Trophoblast cell (in vitro differentiated cells and primary cell): ENCODE measurements at regions not wholly inside any gene's neighbourhood (a gene's known extent, or its start where the extent isn't known, plus 50 kb on each side); places are given as distances from the start of the nearest gene placed in this dataset.

ENCODE experiments used
- DNase-seq, 2 donors: peaks; one replicate each; pipeline ENCODE4 v3.0.0-alpha.2; 2016
- H2AFZ ChIP-seq: 2 replicates; pipeline ENCODE4 v1.6.1; 2013; ENCODE audit warnings: low read length, moderate library complexity, mild to moderate bottlenecking; ENCODE audit not compliant: insufficient read depth, poor library complexity
- H2AK5ac ChIP-seq: 2 replicates; pipeline ENCODE4 v1.6.1; 2013; ENCODE audit warnings: mild to moderate bottlenecking, low read length
- H2BK120ac ChIP-seq: 2 replicates; pipeline ENCODE4 v1.6.1; 2013; ENCODE audit warnings: low read length, mild to moderate bottlenecking, moderate library complexity; ENCODE audit not compliant: insufficient read depth, poor library complexity
- H2BK12ac ChIP-seq: 2 replicates; pipeline ENCODE4 v1.6.1; 2013; ENCODE audit warnings: mild to moderate bottlenecking, low read length, moderate library complexity
- H2BK5ac ChIP-seq: 2 replicates; pipeline ENCODE4 v1.6.1; 2013; ENCODE audit warnings: low read length, low read depth, moderate library complexity, mild to moderate bottlenecking; ENCODE audit not compliant: poor library complexity
- H3K14ac ChIP-seq: 2 replicates; pipeline ENCODE4 v1.6.1; 2013; ENCODE audit warnings: mild to moderate bottlenecking, low read length
- H3K18ac ChIP-seq: 2 replicates; pipeline ENCODE4 v1.6.1; 2013; ENCODE audit warnings: mild to moderate bottlenecking, low read length
- H3K23ac ChIP-seq: 2 replicates; pipeline ENCODE4 v1.6.1; 2013; ENCODE audit warnings: low read length
- H3K27ac ChIP-seq: 2 replicates; pipeline ENCODE4 v1.5.1; 2013; ENCODE audit warnings: low read depth, mild to moderate bottlenecking, inconsistent platforms, low read length, moderate library complexity
- H3K27me3 ChIP-seq: 2 replicates; pipeline ENCODE4 v1.6.1; 2013; ENCODE audit warnings: inconsistent platforms, mild to moderate bottlenecking, low read length, moderate library complexity; ENCODE audit not compliant: insufficient read depth
- H3K36me3 ChIP-seq, 2 experiments: 1 replicate in 1 of 2; 2 replicates in 1 of 2; pipeline ENCODE4 v1.6.1; 2013; ENCODE audit warnings: low read length in 2 of 2, mild to moderate bottlenecking in 2 of 2, moderate library complexity in 1 of 2; ENCODE audit not compliant: insufficient read depth in 2 of 2, control insufficient read depth in 1 of 2
- H3K4ac ChIP-seq: 2 replicates; pipeline ENCODE4 v1.6.1; 2013; ENCODE audit warnings: low read depth, mild to moderate bottlenecking, low read length, moderate library complexity
- H3K4me1 ChIP-seq, 2 experiments: 1 replicate in 1 of 2; 2 replicates in 1 of 2; pipeline ENCODE4 v1.6.1; 2013; ENCODE audit warnings: low read length in 2 of 2, mild to moderate bottlenecking in 2 of 2, moderate library complexity in 1 of 2; ENCODE audit not compliant: insufficient read depth in 2 of 2, control insufficient read depth in 1 of 2
- H3K4me2 ChIP-seq: 2 replicates; pipeline ENCODE4 v1.6.1; 2013; ENCODE audit warnings: inconsistent platforms, mild to moderate bottlenecking, low read length, moderate library complexity
- H3K4me3 ChIP-seq: 2 replicates; pipeline ENCODE4 v1.5.1; 2013; ENCODE audit warnings: mild to moderate bottlenecking, low read depth, low read length, inconsistent platforms
- H3K79me1 ChIP-seq: one replicate; pipeline ENCODE4 v1.6.1; 2013; ENCODE audit warnings: low read length
- H3K79me2 ChIP-seq: 2 replicates; pipeline ENCODE4 v1.6.1; 2013; ENCODE audit warnings: low read length, mild to moderate bottlenecking; ENCODE audit not compliant: control insufficient read depth, insufficient read depth, poor library complexity
- H3K9ac ChIP-seq: 2 replicates; pipeline ENCODE4 v1.6.1; 2013; ENCODE audit warnings: mild to moderate bottlenecking, low read length
- H3K9me3 ChIP-seq: 2 replicates; pipeline ENCODE4 v1.6.1; 2013; ENCODE audit warnings: low read depth, mild to moderate bottlenecking, control low read depth, inconsistent platforms, low read length; ENCODE audit not compliant: insufficient read depth
- H4K12ac ChIP-seq: 2 replicates; pipeline ENCODE4 v1.6.1; 2013; ENCODE audit warnings: low read depth, mild to moderate bottlenecking, low read length, moderate library complexity
- H4K8ac ChIP-seq: 2 replicates; pipeline ENCODE4 v1.6.1; 2013; ENCODE audit warnings: low read depth, mild to moderate bottlenecking, low read length, moderate library complexity
- H4K91ac ChIP-seq: one replicate; pipeline ENCODE4 v1.6.1; 2013; ENCODE audit warnings: low read depth, mild to moderate bottlenecking, low read length, moderate library complexity
- WGBS: extraction: QIAGEN DNeasy Blood & Tissue Kit; methylation state at CpG from one replicate; pipeline ENCODE4 v1.1.7; 2013; ENCODE audit warnings: missing lambda C conversion rate; ENCODE audit not compliant: insufficient read length, insufficient coverage; ENCODE audit errors: extremely low coverage; 5-methylcytosine and 5-hydroxymethylcytosine counted together

DNA sequence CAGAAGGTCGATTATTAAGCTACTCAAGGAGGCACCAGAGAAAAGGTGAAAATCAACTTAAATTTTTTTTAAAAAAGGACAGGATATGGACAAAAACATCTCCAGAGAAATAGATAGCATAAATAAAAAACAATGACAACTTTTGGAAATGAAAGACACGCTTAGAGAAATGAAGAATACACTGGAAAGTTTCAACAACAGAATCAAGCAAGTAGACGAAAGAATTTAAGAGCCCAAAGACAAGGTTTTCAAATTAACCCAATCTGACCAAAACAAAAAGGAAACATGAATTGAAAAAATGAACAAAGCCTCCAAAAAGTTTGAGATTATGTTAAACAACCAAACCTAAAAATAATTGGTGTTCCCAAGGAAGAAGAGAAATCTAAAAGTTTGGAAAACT lies 191.1 kb upstream of the BMP4 start:
- Histone ChIP-seq H3K27me3 (no peaks in the 10 kb centered on the region), H3K79me2 (no peaks in the 10 kb centered on the region), H4K12ac (no peak overlapping the region), H2BK5ac (no peak overlapping the region), H3K18ac (no peak overlapping the region), H3K4me3 (no peak overlapping the region), H3K79me1 (no peaks in the 10 kb centered on the region), H3K14ac (no peak overlapping the region), H2BK12ac (no peak overlapping the region), H3K36me3 (no peaks in the 10 kb centered on the region), H2AK5ac (no peak overlapping the region), H4K91ac (no peak overlapping the region), H3K4ac (no peak overlapping the region), H2AFZ (no peak overlapping the region), H3K9me3 (no peaks in the 10 kb centered on the region), H3K27ac (no peak overlapping the region), H3K23ac (no peak overlapping the region), H3K4me2 (no peak overlapping the region), H3K9ac (no peak overlapping the region), H2BK120ac (no peak overlapping the region), H3K4me1 (no peaks in the 10 kb centered on the region), H4K8ac (no peak overlapping the region)
- no CpG with 5 or more reads among the region's 3 CpGs for WGBS
- DNase-seq, result no peak

DNA sequence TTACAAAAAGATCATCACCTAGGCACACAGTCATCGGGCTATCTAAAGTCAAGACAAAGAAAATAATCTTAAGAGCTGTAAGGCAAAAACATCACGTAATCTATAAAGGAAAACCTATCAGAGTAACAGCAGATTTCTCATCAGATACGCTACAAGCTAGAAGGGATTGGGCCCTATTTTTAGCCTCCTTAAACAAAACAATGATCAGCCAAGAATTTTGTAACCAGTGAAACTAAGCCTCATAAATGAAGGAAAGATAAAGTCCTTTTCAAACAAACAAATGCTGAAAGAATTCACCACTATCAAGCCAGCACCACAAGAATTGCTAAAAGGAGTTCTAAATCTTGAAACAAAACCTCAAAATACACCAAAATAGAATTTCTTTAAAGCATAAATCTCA lies 191.6 kb upstream of the BMP4 start:
- H3K18ac ChIP-seq, result no peak overlapping the region
- H2BK120ac ChIP-seq, result no peak overlapping the region
- H3K4ac ChIP-seq, result no peak overlapping the region
- H3K36me3 ChIP-seq, result no peaks in the 10 kb centered on the region
- H3K4me2 ChIP-seq, result no peak overlapping the region
- H3K27ac ChIP-seq, result no peak overlapping the region
- H3K27me3 ChIP-seq, result no peaks in the 10 kb centered on the region
- H3K79me2 ChIP-seq, result no peaks in the 10 kb centered on the region
- no peak overlapping the region for H2BK12ac ChIP-seq
- no peaks in the 10 kb centered on the region for H3K79me1 ChIP-seq
- no peaks in the 10 kb centered on the region for H3K4me1 ChIP-seq
- no peak for DNase-seq
- no peak overlapping the region for H3K4me3 ChIP-seq
- H3K14ac ChIP-seq, result no peak overlapping the region
- H2AK5ac ChIP-seq, result no peak overlapping the region
- no peak overlapping the region for H4K8ac ChIP-seq
- no peak overlapping the region for H2BK5ac ChIP-seq
- H2AFZ ChIP-seq, result no peak overlapping the region
- WGBS, result no CpG with 5 or more reads among the region's 3 CpGs
- no peak overlapping the region for H4K12ac ChIP-seq
- H4K91ac ChIP-seq, result no peak overlapping the region
- no peak overlapping the region for H3K9ac ChIP-seq
- no peak overlapping the region for H3K23ac ChIP-seq
- H3K9me3 ChIP-seq, result no peaks in the 10 kb centered on the region

DNA sequence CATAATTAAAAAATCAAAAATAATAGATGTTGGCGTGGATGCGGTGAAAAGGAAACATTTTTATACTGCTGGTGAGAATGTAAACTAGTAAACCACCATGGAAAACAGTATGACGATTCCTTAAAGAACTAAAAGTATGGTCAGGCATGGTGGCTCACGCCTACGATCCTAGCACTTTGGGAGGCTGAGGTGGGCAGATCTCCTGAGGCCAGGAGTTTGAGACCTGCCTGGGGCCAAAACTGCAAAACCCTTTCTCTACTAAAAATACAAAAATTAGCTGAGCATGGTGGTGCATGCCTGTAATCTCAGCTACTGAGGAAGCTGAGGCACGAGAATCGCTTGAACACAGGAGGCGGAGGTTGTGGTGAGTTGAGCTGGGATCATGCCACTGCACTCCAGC lies 195.7 kb upstream of the BMP4 start:
- no peak overlapping the region for H3K27ac ChIP-seq
- no peak overlapping the region for H3K23ac ChIP-seq
- H3K4me2 ChIP-seq, result no peak overlapping the region
- no peak overlapping the region for H3K4me3 ChIP-seq
- no peaks in the 10 kb centered on the region for H3K36me3 ChIP-seq
- H3K4me1 ChIP-seq, result no peaks in the 10 kb centered on the region
- no peak overlapping the region for H2BK5ac ChIP-seq
- H3K9me3 ChIP-seq, result no peaks in the 10 kb centered on the region
- no peak overlapping the region for H2AK5ac ChIP-seq
- no CpG with 5 or more reads among the region's 8 CpGs for WGBS
- H4K12ac ChIP-seq, result no peak overlapping the region
- no peak overlapping the region for H2BK12ac ChIP-seq
- peak; percentile 77 to 87 for DNase-seq
- H3K9ac ChIP-seq, result no peak overlapping the region
- H3K27me3 ChIP-seq, result no peaks in the 10 kb centered on the region
- no peak overlapping the region for H4K8ac ChIP-seq
- H2BK120ac ChIP-seq, result no peak overlapping the region
- no peak overlapping the region for H3K18ac ChIP-seq
- no peak overlapping the region for H3K14ac ChIP-seq
- H3K79me2 ChIP-seq, result no peaks in the 10 kb centered on the region
- no peak overlapping the region for H3K4ac ChIP-seq
- no peak overlapping the region for H4K91ac ChIP-seq
- H2AFZ ChIP-seq, result no peak overlapping the region
- H3K79me1 ChIP-seq, result no peaks in the 10 kb centered on the region

DNA sequence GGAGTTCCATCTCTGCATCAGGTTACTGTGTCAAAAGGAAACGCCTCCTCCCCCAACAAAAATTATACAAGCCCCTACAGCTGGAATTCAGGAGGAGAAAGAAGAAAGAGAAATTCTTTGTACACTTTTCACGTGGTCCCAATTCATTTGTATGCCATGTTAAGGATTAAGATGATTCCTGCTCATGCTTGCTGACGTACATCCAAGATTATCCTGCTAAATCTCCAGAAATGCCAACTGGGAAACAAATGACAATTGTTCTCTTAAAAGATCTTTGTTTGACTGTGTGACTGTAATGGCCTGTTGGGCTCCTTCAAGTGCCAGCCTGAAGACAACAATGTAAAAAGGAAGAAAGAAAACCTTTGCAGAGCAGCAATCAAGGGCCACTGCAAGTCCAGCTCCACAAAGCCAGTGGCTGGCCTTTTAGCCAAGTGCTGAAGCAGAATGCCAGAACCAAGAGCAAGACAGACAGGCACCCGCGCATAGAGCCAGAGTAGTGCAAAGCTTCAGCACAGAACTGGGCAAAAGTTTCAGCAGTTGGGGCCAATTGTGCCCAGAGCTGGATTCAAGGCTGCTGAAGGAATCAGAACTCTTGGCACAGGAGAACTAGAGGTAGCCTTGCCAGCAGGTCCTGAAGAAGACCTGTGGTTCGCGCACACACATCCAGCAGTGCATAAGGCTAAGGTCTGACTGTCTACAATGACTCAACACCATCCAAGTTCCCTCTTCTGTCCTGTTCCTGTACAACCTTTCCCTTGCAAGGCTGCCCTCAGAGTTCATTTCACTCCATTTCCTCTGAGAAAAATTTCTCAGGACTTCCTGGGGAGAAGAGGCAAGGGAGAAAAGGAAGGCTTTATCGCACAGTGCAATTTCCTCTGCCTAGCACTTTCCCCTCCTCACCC lies 209.7 kb upstream of the BMP4 start:
- Histone ChIP-seq H2AK5ac (no peak overlapping the region), H3K79me2 (no peaks in the 10 kb centered on the region), H3K4me3 (no peak overlapping the region), H2BK120ac (no peak overlapping the region), H3K4me1 (no peaks in the 10 kb centered on the region), H4K8ac (no peak overlapping the region), H3K14ac (no peak overlapping the region), H3K27me3 (no peaks in the 10 kb centered on the region), H3K23ac (no peak overlapping the region), H3K9me3 (no peaks in the 10 kb centered on the region), H3K27ac (no peak overlapping the region), H3K18ac (no peak overlapping the region), H3K79me1 (no peaks in the 10 kb centered on the region), H3K9ac (no peak overlapping the region), H4K12ac (no peak overlapping the region), H2BK5ac (no peak overlapping the region), H2BK12ac (no peak overlapping the region), H3K36me3 (no peaks in the 10 kb centered on the region), H4K91ac (no peak overlapping the region), H3K4ac (no peak overlapping the region), H2AFZ (no peak overlapping the region), H3K4me2 (no peak overlapping the region)
- WGBS, result no CpG with 5 or more reads among the region's 8 CpGs
- no peak for DNase-seq
